Activated gamma-delta T cell treated with anti-CD3 and anti-CD28 coated beads, Interleukin-2, amount 50 U/mL, for 16 hours (primary cell): ENCODE measurements at regions not wholly inside any gene's neighbourhood (a gene's known extent, or its start where the extent isn't known, plus 50 kb on each side); places are given as distances from the start of the nearest gene placed in this dataset.
"Not testable (repeated sequence)": the region's sequence is repeated elsewhere in the genome, so short reads cannot be mapped to it uniquely, and the experiment has no call there.

Experiments
- DNase-seq: peaks from one replicate; pipeline ENCODE4 v3.0.0-alpha.2; 2020; ENCODE audit warnings: low read depth

DNA sequence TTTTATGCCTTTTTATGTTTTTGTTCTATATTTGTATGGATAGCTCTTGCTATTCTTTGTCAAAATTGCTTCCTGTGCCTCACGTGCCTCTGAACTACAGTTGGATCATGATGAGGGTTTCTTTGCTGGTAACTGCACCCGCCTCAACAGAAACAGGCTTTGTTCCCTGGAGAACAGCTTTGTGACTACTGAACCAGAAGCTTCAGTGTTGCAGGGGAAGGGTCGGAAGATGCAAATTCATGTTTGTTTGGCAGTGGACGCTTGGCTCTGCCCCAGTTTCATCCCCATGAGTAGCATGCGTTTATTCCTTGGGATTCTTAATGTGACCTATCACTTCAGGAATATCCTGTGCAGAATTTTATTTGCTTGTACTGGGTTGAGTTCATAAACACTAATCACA is 959.1 kb upstream of the WWC1 start:
- no peak for DNase-seq

DNA sequence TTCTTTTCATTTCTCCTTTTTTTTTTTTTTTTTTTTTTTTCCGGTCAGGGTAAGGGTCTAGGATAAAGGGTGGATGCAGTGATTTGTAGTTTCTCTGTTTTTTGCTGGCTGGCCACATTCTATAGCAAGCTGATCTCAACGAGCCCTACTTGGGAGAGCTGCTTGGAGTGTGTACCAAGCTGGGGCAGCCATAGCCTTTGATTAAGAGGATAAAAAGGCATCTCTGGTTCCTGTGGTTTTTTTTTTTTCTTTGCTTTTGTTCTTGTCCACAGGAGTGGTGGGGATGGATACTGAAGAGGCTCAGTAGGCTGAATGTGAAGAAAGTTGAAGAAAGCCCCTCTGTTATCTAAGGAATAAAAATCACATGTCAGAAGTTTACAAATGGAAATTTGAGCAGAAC is 955.3 kb upstream of the WWC1 start:
- DNase-seq, result no peak

DNA sequence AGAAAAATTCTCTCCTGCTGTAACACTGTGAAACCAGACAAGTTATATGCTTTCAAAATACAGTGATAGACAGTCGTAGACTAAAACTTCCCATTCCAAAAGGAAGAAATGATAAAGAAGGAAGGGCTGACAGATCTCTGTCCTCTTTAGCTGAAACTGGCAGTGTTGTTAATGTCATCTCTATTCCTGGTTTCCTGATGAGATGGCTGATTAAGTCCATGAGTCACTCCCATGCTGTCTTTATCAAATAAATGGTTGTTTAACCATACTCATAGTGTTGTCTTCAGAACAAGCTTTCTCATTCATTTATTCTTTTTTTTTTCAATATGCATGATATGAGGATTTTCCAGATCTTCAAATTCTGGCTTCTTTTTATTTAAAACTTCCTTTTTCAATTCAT is 952.2 kb upstream of the WWC1 start:
- no peak for DNase-seq

DNA sequence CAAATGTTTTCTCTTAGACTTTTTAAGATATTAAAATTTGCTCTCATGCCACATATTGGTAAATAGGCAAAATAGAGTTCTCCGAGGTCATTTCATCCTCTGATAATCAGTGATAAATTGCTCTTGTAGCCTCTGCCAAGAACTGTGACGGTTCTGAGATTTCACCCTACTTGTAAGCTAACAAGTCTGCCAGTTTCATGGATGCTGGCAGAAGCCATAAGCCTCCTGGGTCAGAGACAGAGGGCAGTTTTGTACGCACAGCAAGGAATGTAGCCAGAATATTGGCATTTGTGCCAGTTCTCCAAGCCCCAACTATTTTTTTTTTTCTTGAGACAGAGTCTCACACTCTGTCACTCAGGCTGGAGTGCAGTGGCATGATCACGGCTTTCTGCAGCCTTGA is 945.0 kb upstream of the WWC1 start:
- no peak for DNase-seq

DNA sequence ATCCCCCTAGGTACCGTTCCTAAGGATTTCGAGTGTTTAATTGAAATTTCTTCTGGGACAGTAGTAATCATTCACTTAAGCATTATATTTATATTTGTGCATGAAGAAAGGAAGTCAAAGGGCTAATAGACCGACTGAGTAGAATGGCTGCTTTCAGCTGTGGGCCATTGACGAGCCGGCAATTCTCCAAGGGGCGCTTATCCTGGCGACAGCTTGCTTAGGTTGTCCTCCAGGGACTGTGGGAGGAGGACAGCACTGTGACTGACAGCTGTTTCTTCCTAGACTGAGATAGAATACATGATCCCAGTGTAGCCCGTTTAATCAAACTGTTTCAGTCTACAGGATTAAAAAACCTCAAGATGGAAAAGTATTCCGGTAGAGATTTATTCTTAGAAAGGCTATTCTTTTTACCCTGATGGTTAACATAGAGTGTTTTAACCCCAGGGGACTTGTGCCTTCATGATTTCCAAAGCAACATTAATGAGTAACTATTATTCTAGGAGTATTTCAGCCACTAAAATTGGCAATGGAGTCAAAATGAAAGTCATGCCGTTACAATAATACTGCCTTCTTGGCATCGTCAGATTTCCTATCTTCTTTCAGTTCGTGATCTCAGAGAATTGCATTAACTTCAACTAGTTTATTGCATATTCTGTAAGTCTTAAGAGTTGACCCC is 943.1 kb upstream of the WWC1 start:
- no peak for DNase-seq

DNA sequence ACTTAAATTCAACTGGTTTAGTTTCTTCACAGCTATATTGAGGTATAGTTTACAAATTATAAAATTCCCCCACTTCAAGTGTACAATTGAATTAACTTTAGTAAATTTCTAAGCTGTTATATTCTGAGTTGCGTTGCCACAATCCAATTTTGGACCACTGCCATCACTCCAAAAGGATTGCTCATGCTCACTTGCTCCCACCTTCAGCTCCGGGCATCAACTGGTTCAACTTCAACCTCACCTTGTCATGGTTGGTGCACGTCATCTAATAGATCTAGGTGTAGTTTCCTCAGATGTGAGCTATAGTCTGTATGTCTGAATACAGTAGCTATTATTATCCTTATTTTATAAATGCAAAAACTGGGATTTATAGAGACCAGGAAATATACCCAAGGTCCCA is 942.5 kb upstream of the WWC1 start:
- no peak for DNase-seq

DNA sequence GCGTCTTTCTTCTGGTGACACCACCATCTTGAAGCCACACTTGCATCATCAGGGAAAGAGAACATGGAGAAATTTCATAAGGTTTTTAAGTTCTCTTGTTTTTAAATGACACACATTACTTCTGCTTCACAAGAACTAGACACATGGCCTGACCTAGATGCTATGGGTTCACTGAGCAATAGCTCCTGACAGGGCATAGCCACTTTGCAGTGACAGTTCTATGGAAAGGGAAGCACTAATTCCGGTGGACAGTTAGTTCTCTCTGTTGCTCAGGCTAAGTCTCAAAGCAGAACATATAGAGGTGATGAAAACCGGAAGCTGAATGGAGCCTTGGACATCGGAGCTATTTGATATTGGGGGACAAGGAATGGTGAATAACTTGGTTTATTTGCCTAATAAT is 940.1 kb upstream of the WWC1 start:
- no peak for DNase-seq

DNA sequence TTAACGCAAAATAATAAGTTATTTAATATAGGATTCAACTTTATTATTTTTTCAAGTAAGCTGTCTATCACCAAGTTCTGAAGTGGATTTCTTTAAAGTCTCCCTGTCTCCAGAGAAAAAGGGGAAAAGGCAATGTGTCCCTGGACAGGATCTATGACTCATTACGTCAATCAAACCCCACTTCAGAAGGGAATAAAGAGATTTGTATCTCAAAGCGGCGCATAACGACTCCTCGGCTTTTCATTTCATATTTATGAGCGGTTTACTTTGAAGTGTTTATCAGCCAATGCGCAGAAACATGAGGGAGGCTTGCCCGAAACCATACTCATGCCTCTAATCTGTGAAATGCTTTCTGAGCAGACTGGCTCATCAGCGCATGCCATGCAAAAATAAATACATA is 938.6 kb upstream of the WWC1 start:
- DNase-seq, result no peak

DNA sequence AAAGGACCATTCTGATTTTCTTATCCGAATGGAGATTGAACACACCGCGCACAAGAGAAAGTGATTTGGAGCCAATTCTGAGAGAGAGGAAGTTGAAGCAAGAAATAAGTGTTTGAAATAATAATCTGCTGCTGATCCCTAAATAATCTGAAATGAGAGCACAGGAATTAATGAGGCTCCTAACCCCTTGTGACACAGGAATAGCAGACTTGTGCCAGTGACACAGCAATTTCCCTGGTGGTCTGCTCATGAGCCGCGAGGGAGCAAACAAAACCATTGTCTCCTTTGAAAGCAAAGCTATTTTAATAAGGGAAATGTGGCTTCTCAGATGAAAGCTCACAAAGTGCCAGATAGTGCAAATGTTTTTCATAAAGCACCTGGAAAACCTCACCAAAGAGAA is 936.1 kb upstream of the WWC1 start:
- DNase-seq, result no peak

DNA sequence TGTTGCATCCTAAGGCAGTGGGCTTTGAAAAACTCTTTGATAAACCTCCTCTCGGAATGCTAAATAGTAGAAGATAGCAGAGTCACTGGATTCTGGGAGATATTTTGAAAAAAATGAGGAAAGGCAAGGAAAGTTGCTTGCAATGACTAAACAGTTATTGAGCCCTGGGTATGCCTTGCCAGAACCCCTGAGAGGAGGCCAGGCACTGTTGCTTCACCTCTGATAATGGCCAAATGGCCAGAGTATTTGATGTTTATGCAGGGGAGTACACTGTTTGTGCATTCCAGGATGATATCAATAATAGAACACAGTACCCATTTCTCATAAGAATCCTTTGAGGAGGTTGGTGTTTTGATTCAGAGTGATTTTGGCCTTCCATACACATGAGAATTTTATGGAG is 935.1 kb upstream of the WWC1 start:
- no peak for DNase-seq

DNA sequence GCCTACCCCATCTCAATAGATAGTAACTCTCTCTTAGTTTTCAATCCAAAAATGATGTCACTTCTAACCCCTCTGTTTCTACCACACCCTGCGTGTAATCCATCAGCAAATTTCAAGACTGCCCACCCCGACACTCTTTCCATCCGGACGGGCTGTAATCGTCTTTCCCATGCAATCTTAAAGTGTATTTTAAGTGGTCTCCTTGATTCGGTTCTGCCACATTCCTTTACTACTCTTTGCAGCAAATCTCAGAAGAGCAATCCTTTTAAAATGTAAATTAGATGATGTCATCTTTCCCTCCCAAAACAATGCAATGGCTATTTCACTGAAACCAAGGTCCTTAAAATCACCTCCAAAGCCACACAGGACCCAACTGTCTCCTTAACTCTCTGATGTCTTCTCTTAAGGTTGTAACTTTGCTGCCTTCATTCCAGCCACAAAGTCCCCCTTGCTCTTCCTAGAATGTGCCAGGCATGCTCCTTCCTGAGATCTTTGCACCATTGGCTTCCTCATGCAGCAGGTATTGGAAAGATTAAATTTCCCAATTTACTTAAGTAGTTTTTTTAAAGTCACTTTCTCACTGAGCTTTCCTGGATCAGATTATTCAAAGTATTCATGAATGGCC is 932.5 kb upstream of the WWC1 start:
- DNase-seq, result no peak

DNA sequence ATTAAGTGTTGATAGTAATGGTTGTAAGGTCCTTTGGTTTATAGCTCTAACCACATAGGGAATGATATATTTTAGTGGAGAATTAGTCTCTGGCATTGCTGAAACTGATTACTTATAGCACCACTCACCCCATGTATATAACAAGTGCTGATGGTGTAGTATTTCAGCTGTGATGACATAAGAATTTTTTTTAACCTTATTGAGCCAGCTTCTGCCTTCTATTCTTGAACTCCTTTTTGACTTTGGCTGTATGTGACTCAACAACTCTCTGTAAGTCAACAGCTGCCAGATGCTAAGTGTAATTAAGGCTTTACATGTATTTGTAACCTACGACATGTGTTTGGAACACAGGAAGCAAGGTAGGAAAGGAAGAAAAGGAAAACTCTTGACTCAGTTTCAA is 929.6 kb upstream of the WWC1 start:
- DNase-seq, result no peak

DNA sequence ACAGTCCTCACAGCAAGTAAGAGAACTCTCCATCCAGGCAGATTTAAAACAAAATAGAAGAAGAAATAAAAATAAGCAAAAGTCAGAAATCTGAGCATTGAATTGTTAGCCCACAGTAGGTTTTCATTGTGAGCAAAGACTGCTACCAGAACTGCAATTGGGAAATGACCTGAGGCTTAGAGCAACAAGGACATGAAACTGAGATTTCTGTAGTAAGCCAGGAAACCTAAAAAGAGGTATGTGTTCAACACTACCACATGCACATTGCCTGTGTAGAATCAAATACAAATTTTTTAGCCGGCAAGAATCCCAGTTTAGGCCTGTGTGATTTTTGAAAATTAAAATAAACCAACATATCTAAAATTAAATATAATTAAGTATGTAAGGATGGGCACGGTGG is 928.4 kb upstream of the WWC1 start:
- DNase-seq, result no peak

DNA sequence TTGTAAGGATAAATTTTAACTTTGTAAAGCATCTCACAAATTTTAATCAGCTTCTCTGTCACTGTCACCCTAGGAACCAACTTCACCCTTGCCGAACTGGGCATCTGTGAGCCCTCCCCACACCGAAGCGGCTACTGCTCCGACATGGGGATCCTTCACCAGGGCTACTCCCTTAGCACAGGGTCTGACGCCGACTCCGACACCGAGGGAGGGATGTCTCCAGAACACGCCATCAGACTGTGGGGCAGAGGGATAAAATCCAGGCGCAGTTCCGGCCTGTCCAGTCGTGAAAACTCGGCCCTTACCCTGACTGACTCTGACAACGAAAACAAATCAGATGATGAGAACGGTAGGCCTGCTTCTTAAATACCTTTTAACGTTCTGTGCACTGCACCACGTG is 916.3 kb upstream of the WWC1 start:
- DNase-seq, result no peak

DNA sequence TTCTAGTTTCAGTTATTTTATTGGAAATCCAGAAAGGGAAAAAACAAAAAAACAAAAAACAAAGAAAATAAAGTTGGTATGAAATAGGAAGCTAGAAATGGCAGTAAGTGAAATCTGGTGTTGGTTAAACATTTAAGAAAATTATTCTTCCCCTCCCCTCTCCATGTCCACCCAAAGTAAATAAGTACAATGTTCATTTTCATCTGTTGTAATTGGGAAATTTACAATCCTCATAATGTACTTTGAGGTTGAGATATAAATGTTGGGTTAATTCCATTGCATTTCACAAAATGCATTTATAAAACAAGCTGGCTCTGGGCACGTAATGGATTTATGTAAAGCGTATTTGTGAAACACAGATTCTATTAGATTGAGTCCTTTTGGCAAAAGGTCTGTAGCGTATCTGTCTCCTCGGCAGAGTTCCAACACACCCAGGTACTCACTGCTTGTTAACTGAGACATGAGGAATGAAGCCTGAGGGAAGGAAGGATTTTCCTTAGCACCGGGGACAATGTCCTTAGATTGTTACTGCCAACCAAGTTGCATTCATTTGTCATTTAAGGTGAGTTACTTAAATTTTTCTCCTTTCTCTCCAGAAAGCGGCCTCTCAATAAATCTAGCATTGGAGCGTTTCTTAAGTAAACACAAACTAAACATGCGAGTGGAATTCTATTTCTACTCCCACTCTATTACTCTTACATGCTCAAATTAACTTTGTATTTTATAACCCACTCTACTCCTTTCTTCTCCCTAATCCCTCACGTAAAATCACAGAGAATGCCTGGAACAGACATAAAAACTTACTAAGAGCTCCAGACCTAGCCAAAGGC is 912.3 kb upstream of the WWC1 start:
- DNase-seq, result no peak

DNA sequence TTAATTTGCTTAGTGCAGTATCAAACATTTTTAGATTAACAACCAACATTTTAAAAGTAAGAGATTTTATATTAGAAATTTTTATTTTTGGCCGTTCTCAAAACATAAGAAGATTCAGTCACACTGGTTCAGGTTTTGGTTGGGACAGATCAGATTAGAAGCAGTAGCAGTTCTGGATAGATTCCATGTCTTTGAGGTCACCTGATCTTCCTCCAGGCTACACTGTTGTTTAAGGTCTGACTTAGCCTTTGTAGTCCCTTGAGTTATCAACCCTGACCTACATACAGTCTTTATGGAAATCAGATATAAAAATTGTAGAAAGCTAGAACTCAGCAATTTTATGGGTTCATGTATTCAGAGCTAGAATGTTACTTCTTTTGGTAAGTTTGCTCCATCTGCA is 910.0 kb upstream of the WWC1 start:
- DNase-seq, result no peak

DNA sequence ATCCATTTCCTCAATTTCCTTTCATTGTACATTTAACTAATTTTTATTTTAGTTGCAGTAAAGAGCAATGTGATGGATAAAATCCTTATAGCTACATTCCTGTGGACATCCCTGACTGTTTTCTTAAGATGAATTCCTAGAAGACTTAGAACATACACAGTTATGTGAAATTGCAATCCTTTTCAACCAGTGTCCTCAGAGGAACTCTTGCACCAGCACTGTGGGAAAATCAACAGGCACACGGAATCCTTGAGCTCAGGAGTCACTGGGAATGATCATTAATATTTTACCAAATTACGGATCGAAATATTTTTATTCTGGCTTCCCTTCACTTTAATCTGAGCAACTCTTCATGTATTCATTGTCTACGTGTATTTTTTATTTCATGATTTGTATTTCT is 901.9 kb upstream of the WWC1 start:
- DNase-seq, result no peak

DNA sequence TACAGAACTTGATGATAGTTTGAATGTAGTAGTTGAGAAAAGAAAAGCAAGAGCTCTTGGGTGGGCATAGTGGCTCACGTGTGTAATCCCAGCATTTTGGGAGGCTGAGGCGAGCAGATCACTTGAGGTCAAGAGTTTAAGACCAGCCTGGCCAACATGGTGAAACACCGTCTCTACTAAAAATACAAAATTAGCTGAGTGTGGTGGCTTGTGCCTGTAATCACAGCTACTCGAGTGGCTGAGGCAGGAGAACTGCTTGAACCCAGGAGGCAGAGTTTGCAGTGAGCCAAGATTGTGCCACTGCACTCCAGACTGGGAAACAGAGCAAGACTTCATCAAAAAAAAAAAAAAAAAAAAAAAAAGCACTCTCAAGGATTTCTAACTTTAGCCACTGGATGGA is 900.2 kb upstream of the WWC1 start:
- not testable (repeated sequence) for DNase-seq

DNA sequence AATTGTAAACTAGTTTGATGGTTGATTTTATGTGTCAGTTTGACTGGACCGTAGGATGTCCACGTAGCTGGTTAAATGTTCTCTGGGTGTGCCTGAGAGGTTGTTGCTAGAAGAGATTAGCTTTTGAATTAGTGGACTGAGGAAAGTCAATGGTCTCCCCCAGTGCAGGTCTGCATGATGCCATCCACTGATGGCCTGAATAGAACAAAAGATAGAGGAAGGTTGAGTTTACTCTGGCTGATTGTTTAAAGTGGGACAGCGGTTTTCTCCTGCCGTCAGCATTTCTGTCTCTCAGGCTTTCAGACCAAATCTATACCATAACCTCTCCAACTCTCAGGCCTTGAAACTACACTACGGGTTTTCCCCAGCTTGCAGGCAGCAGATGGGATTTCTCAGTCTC is 899.2 kb upstream of the WWC1 start:
- DNase-seq, result no peak

DNA sequence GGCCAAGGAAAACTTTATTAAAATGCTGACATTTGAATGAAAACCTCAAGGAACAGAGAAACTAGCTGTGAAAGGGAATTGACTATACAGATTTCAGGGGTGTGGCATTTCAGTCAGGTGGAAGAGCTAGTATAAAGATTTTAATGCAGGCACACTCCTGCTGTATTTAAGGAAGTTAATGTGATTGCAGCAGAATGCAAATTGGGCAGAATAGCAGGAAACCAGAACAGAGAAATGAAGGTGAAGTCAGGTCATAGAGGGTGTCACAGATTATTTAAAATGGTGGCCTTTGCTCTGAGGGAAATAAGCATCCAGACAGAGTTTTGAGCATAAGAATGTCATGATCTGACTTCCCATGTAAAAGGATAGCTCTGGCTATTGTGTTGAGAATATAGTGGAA is 898.1 kb upstream of the WWC1 start:
- no peak for DNase-seq

DNA sequence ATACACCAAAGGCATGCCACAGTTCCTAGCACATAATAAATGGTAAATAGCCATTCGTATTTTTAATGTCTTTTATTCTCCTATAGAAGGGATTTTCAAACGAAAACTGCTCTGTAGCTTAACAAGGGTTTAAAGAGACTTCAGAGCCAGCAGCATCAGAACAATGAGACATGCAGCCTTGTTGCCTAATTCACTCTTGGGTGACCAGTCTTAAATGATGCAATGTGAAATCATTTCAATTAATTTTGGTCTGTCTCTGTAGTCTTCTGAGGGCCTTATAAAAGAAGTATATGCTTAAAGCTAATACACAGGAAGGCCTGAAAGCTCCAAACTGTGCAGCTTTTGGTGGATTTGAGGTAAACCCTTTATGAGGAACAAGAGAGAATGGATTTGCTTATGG is 888.8 kb upstream of the WWC1 start:
- DNase-seq, result no peak

DNA sequence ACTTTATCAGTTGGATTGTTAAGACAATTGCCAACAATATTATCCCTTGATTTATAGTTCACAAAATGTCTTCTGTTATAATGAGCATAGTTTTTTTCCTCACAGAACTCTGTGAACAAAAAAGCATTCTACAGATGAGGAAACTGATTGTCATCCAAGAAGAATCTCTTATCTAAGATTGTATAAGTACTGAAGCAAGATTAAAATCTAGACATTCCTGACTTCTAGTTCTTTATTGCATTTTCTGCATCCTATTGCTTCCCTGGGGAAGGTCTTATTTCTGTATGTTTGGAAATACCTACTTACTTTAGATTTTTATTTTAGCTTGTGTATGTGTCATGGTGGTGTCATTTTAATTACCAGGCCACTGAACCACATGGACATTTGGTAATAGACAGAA is 884.9 kb upstream of the WWC1 start:
- DNase-seq, result no peak

DNA sequence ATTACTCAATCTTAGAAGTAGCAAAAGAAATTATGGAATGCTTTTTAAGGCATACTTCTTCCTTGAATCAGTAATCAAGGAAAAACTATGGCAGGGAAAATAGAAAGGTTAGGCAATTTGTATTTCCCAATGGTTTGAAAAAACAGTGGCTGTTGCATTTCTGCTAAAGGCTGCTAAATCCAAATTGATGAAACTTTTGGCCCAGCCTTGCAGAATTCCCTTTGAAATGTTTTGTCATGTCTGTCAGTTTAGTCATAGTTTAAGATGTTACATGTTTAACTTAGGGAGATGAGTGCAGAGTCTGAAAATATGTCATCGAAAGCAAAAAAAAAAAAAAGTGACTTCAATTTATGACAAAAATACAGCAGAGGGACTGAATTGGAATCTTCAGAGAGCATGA is 878.9 kb upstream of the WWC1 start:
- DNase-seq, result no peak

DNA sequence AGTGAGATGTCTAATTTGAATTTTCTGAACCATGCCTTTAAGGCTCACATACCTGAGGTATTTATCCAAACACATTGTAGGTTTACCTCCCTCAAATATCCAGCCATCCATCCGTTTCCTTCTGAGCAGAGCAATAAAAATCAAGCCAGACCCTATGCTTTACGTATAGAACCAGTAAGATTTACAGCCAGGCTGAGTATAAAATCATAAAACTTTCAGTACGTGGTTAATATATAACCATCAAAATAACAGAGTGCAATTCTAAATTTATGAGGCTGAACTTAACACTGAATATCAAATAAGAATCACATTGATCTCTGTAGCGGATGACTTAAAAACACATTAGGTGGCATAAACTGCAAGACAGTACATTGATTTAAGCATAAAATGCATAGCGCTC is 877.9 kb upstream of the WWC1 start:
- DNase-seq, result no peak
